H9 (cell line): ENCODE measurements at regions not wholly inside any gene's neighbourhood (a gene's known extent, or its start where the extent isn't known, plus 50 kb on each side); places are given as distances from the start of the nearest gene placed in this dataset.

Experiments used
- DNase-seq: peaks from one replicate; pipeline ENCODE4 v3.0.0-alpha.2; 2017
- H2AFZ ChIP-seq: one replicate; pipeline ENCODE4 v1.6.1; 2013; ENCODE audit warnings: mild to moderate bottlenecking, low read length, control low read depth, moderate library complexity
- H2AK5ac ChIP-seq: 2 replicates; pipeline ENCODE4 v1.6.1; 2013; ENCODE audit warnings: low read length, control low read depth, mixed read lengths; ENCODE audit not compliant: insufficient read length
- H2BK120ac ChIP-seq: one replicate; pipeline ENCODE4 v1.6.1; 2013; ENCODE audit warnings: low read depth, mild to moderate bottlenecking, low read length, control low read depth, inconsistent platforms; ENCODE audit not compliant: poor library complexity, severe bottlenecking
- H2BK12ac ChIP-seq: 2 replicates; pipeline ENCODE4 v1.6.1; 2013; ENCODE audit warnings: low read length, control low read depth, mixed read lengths, low read depth; ENCODE audit not compliant: insufficient read length
- H2BK15ac ChIP-seq: 2 replicates; pipeline ENCODE4 v1.6.1; 2013; ENCODE audit warnings: low read depth, low read length, control low read depth
- H2BK20ac ChIP-seq: one replicate; pipeline ENCODE4 v1.6.1; 2013; ENCODE audit warnings: low read depth, mild to moderate bottlenecking, low read length, control low read depth, inconsistent platforms; ENCODE audit not compliant: poor library complexity, severe bottlenecking
- H2BK5ac ChIP-seq: 2 replicates; pipeline ENCODE4 v1.6.1; 2013; ENCODE audit warnings: low read length, control low read depth, mixed read lengths; ENCODE audit not compliant: insufficient read length
- H3K14ac ChIP-seq: 2 replicates; pipeline ENCODE4 v1.6.1; 2013; ENCODE audit warnings: low read length, control low read depth; ENCODE audit not compliant: insufficient read depth
- H3K18ac ChIP-seq: 2 replicates; pipeline ENCODE4 v1.6.1; 2013; ENCODE audit warnings: low read depth, mild to moderate bottlenecking, mixed read lengths, low read length, control low read depth; ENCODE audit not compliant: insufficient read length
- H3K23ac ChIP-seq: 2 replicates; pipeline ENCODE4 v1.6.1; 2013; ENCODE audit warnings: low read length, control low read depth, mixed read lengths, low read depth; ENCODE audit not compliant: insufficient read length
- H3K23me2 ChIP-seq: 2 replicates; pipeline ENCODE4 v1.6.1; 2013; ENCODE audit warnings: low read depth, mild to moderate bottlenecking, mixed read lengths, low read length, control low read depth; ENCODE audit not compliant: insufficient read length, poor library complexity, severe bottlenecking
- H3K27ac ChIP-seq: 2 replicates; pipeline ENCODE4 v1.5.1; 2013; ENCODE audit warnings: low read length, control low read depth, mixed read lengths, low read depth; ENCODE audit not compliant: insufficient read length
- H3K27me3 ChIP-seq: 2 replicates; pipeline ENCODE4 v1.6.1; 2013; ENCODE audit warnings: low read length, control low read depth, inconsistent platforms; ENCODE audit not compliant: insufficient read depth
- H3K4ac ChIP-seq: 2 replicates; pipeline ENCODE4 v1.6.1; 2013; ENCODE audit warnings: low read depth, mild to moderate bottlenecking, control low read depth, inconsistent platforms, low read length, moderate library complexity
- H3K4me1 ChIP-seq: 2 replicates; pipeline ENCODE4 v1.6.1; 2013; ENCODE audit warnings: low read length, control low read depth, inconsistent platforms; ENCODE audit not compliant: insufficient read depth
- H3K4me2 ChIP-seq: 2 replicates; pipeline ENCODE4 v1.6.1; 2013; ENCODE audit warnings: low read length, control low read depth, mixed read lengths; ENCODE audit not compliant: insufficient read length, insufficient read depth
- H3K56ac ChIP-seq: 2 replicates; pipeline ENCODE4 v1.6.1; 2013; ENCODE audit warnings: low read depth, mild to moderate bottlenecking, mixed read lengths, low read length, control low read depth; ENCODE audit not compliant: insufficient read length
- H3K79me1 ChIP-seq: 2 replicates; pipeline ENCODE4 v1.6.1; 2013; ENCODE audit warnings: low read depth, mild to moderate bottlenecking, moderate library complexity, low read length, control low read depth, inconsistent platforms; ENCODE audit not compliant: insufficient read depth, poor library complexity, severe bottlenecking
- H3K79me2 ChIP-seq: 2 replicates; pipeline ENCODE4 v1.6.1; 2013; ENCODE audit warnings: low read length, control low read depth, inconsistent platforms; ENCODE audit not compliant: insufficient read depth
- H3K9ac ChIP-seq: 2 replicates; pipeline ENCODE4 v1.6.1; 2013; ENCODE audit warnings: low read length, control low read depth, mixed read lengths; ENCODE audit not compliant: insufficient read length; ENCODE audit errors: extremely low read depth
- H3K9me3 ChIP-seq: one replicate; pipeline ENCODE4 v1.6.1; 2013; ENCODE audit warnings: low read depth, low read length, inconsistent platforms; ENCODE audit not compliant: control insufficient read depth
- H3T11ph ChIP-seq: one replicate; pipeline ENCODE4 v1.6.1; 2013; ENCODE audit warnings: mild to moderate bottlenecking, low read length, control low read depth, inconsistent platforms
- H4K20me1 ChIP-seq: one replicate; pipeline ENCODE4 v1.6.1; 2013; ENCODE audit not compliant: control insufficient read depth, insufficient read length, insufficient read depth
- H4K5ac ChIP-seq: 2 replicates; pipeline ENCODE4 v1.6.1; 2013; ENCODE audit warnings: low read depth, mild to moderate bottlenecking, mixed read lengths, low read length, control low read depth; ENCODE audit not compliant: insufficient read length
- H4K8ac ChIP-seq: replicated peaks from 2 replicates; pipeline ENCODE4 v1.6.1; 2013; ENCODE audit warnings: low read length, control low read depth, mixed read lengths, low read depth; ENCODE audit not compliant: insufficient read length
- H4K91ac ChIP-seq: 2 replicates; pipeline ENCODE4 v1.6.1; 2013; ENCODE audit warnings: low read depth, mild to moderate bottlenecking, moderate library complexity, mixed read lengths, low read length, control low read depth; ENCODE audit not compliant: insufficient read length
- H3K27ac Mint-ChIP-seq, 3 experiments: 2 replicates in 2 of 3; 3 replicates in 1 of 3; pipeline ENCODE4 v1.8.0; 2020 to 2021; ENCODE audit warnings: mixed read lengths in 3 of 3, mild to moderate bottlenecking in 1 of 3, moderate library complexity in 1 of 3
- H3K27me3 Mint-ChIP-seq: 2 replicates; pipeline ENCODE4 v1.8.0; 2021; ENCODE audit warnings: low read depth, mild to moderate bottlenecking, moderate library complexity, mixed read lengths
- H3K36me3 Mint-ChIP-seq, 3 experiments: 2 replicates in 2 of 3; 3 replicates in 1 of 3; pipeline ENCODE4 v1.8.0; 2020 to 2021; ENCODE audit warnings: low read depth in 3 of 3, mixed read lengths in 3 of 3; ENCODE audit not compliant: insufficient read depth in 1 of 3
- H3K4me1 Mint-ChIP-seq, 2 experiments: 2 replicates each; pipeline ENCODE4 v1.8.0; 2020; ENCODE audit warnings: mixed read lengths in 2 of 2
- H3K4me3 Mint-ChIP-seq, 2 experiments: 2 replicates in 1 of 2; 3 replicates in 1 of 2; pipeline ENCODE4 v1.8.0; 2020 to 2021; ENCODE audit warnings: mild to moderate bottlenecking in 2 of 2, mixed read lengths in 2 of 2, moderate library complexity in 1 of 2
- H3K9me3 Mint-ChIP-seq, 2 experiments: 2 replicates in 1 of 2; 3 replicates in 1 of 2; pipeline ENCODE4 v1.8.0; 2020; ENCODE audit warnings: mild to moderate bottlenecking in 2 of 2, mixed read lengths in 2 of 2, moderate library complexity in 1 of 2
- CTCF ChIP-seq: fragments of 200-600 bp; sonication (generic); conservative IDR thresholded peaks from 3 replicates; pipeline ENCODE4 v1.8.0; 2021; ENCODE audit warnings: antibody characterized with exemption, mild to moderate bottlenecking
- WGBS: extraction: QIAGEN DNeasy Blood & Tissue Kit; methylation state at CpG from one replicate; pipeline ENCODE4 v1.1.7; 2013; ENCODE audit warnings: missing lambda C conversion rate, low lambda C conversion rate, mixed read lengths; ENCODE audit not compliant: insufficient read length; ENCODE audit errors: extremely low coverage; 5-methylcytosine and 5-hydroxymethylcytosine counted together

- H4K91ac ChIP-seq = no peak overlapping the region
- no peak overlapping the region for H4K5ac ChIP-seq
- no peak overlapping the region for H3K4me2 ChIP-seq
- no peak overlapping the region for H3K27ac ChIP-seq
- WGBS = no CpG with 5 or more reads among the region's 11 CpGs
- Mint-ChIP-seq H3K36me3 (no peaks in the 10 kb centered on the region), H3K4me3 (no peak overlapping the region), H3K4me1 (peaks cover 20 to 31% of the 10 kb centered on the region in 2 experiments), H3K27me3 (no peaks in the 10 kb centered on the region), H3K27ac (no peak overlapping the region), H3K9me3 (no peaks in the 10 kb centered on the region)
- no peak overlapping the region for H3K9ac ChIP-seq
- no peaks in the 10 kb centered on the region for H3K9me3 ChIP-seq
- H2BK15ac ChIP-seq = no peak overlapping the region
- no peak overlapping the region for H2BK5ac ChIP-seq
- no peak overlapping the region for H2BK120ac ChIP-seq
- H2AFZ ChIP-seq = no peak overlapping the region
- no peaks in the 10 kb centered on the region for H3K79me1 ChIP-seq
- TF ChIP-seq CTCF = no peak
- H3K27me3 ChIP-seq = no peaks in the 10 kb centered on the region
- H3K18ac ChIP-seq = no peak overlapping the region
- no peak overlapping the region for H3K4ac ChIP-seq
- no peak overlapping the region for H3K56ac ChIP-seq
- no peaks in the 10 kb centered on the region for H3K79me2 ChIP-seq
- H3T11ph ChIP-seq = no peak overlapping the region
- H2BK20ac ChIP-seq = no peak overlapping the region
- no peak overlapping the region for H4K8ac ChIP-seq
- no peaks in the 10 kb centered on the region for H3K23me2 ChIP-seq
- H3K4me1 ChIP-seq = peaks cover 6% of the 10 kb centered on the region; the same call in 1 of the 2 replicates
- H3K23ac ChIP-seq = no peak overlapping the region
- DNase-seq = no peak
- H2BK12ac ChIP-seq = no peak overlapping the region
- H2AK5ac ChIP-seq = no peak overlapping the region
- H4K20me1 ChIP-seq = no peaks in the 10 kb centered on the region
- no peak overlapping the region for H3K14ac ChIP-seq
Measured at GRCh38 chr16:51535591-51535990, 384.5 kb upstream of the SALL1 start.
